ENCODE measurements at regions not wholly inside any gene's neighbourhood (a gene's known extent, or its start where the extent isn't known, plus 50 kb on each side); places are given as distances from the start of the nearest gene placed in this dataset.

- TF ChIP-seq CTCF (IDR thresholded peaks at IDR 0.05) (no peak), POLR2A (IDR thresholded peaks at IDR 0.05) (no peak), EP300 (IDR thresholded peaks at IDR 0.05) (no peak), POLR2AphosphoS5 (IDR thresholded peaks at IDR 0.05) (no peak)
Measured at GRCh38 chr9:11072176-11072575, 459.4 kb upstream of the PTPRD start.

Data from suprapubic skin (tissue), 4 donors.